Mammary epithelial cell (primary cell): ENCODE measurements at regions not wholly inside any gene's neighbourhood (a gene's known extent, or its start where the extent isn't known, plus 50 kb on each side); places are given as distances from the start of the nearest gene placed in this dataset.

Experiments used
- CTCF ChIP-seq, 2 donors: IDR thresholded peaks in 1 of 2; conservative IDR thresholded peaks in 1 of 2; 2 replicates each; pipeline ENCODE4 v1.5.1; 2011 to 2012; ENCODE audit warnings: inconsistent platforms in 2 of 2, low read length in 2 of 2, mild to moderate bottlenecking in 2 of 2, control low read depth in 1 of 2, low read depth in 1 of 2; ENCODE audit not compliant: insufficient read depth in 1 of 2; ENCODE audit errors: extremely low read depth in 1 of 2
- EZH2 ChIP-seq: IDR thresholded peaks from 2 replicates; pipeline ENCODE4 v1.6.1; 2012; ENCODE audit warnings: low read length, inconsistent platforms, borderline replicate concordance

DNA sequence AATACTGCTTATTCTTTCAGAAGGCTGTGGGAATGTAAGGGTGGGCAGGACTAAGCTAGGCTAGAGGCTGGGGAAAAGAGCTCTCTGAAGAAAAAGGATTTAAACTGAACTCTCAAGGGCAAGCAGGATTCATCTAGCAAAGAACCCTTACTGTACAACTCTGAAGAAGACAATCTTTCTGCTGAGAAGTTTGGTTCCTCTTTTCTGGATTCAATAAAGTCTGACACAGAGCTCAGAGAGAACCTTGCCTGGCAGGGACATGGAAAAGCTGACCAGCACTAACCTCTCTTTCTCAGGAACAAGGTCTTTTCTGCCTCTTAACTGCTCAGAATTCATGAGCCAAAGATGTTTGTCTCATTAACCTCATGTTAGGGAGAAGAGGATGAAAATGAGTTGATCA is 388.4 kb upstream of the DDI1 start:
- TF ChIP-seq CTCF (conservative IDR thresholded peaks at IDR 0.05 in 1 of 2, IDR thresholded peaks at IDR 0.05 in 1 of 2; ENCODE audit: extremely low read depth in 1 of 2, insufficient read depth in 1 of 2, low read depth in 1 of 2, low read length in 2 of 2) (no peak), EZH2 (no peak)
